NB4 (cell line): ENCODE measurements at regions not wholly inside any gene's neighbourhood (a gene's known extent, or its start where the extent isn't known, plus 50 kb on each side); places are given as distances from the start of the nearest gene placed in this dataset.

ENCODE experiments used
- MYC ChIP-seq: IDR thresholded peaks from 2 replicates; pipeline ENCODE4 v1.6.1; 2011; ENCODE audit warnings: low read depth, low read length
- POLR2A ChIP-seq: IDR thresholded peaks from 2 replicates; pipeline ENCODE4 v1.6.1; 2011; ENCODE audit warnings: mild to moderate bottlenecking; ENCODE audit not compliant: insufficient read length; ENCODE audit errors: extremely low read depth
- TF ChIP-seq, protein P1 (sequence below): IDR thresholded peaks from one replicate; pipeline ENCODE4 v1.5.1; 2012; ENCODE audit warnings: low read depth, low read length

DNA sequence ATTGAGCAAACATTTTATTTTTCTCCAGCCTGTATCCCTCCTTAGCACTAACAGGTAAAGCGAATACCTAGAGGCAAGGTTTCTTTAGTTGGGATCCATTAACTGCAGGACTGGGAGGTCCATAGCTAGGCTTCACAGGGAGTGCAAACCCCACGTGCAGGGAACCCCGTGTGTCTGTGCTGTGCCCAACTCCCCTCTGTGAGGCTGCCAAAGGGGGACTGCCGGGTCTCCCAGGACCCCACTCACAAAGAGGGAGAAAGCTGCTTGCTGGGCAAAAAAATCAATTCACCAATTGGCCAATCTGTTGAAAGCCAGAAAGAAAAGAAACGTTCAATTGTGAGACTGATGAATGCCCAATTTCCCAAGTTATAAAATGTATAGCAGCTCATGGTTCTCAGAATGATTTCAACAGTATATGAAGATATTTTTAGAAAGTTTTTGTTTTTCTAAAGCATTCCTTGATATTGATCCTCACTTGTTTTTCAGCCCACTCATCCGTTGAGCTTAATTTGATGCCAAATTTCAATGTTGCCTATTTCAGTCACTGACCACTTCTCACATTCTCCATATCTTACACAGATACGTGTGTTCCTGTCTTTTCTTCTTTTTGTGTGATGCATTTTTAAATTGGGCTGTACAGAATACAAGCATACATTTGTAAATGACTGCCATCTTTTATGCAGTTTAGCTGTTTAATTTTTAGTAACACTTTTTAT, 202.7 kb upstream of the PRSS58 start:
- TF ChIP-seq, protein P1, sequence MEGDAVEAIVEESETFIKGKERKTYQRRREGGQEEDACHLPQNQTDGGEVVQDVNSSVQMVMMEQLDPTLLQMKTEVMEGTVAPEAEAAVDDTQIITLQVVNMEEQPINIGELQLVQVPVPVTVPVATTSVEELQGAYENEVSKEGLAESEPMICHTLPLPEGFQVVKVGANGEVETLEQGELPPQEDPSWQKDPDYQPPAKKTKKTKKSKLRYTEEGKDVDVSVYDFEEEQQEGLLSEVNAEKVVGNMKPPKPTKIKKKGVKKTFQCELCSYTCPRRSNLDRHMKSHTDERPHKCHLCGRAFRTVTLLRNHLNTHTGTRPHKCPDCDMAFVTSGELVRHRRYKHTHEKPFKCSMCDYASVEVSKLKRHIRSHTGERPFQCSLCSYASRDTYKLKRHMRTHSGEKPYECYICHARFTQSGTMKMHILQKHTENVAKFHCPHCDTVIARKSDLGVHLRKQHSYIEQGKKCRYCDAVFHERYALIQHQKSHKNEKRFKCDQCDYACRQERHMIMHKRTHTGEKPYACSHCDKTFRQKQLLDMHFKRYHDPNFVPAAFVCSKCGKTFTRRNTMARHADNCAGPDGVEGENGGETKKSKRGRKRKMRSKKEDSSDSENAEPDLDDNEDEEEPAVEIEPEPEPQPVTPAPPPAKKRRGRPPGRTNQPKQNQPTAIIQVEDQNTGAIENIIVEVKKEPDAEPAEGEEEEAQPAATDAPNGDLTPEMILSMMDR = no peak
- TF ChIP-seq MYC (no peak), POLR2A (no peak)
